Hepatocyte (in vitro differentiated cells): ENCODE measurements at regions not wholly inside any gene's neighbourhood (a gene's known extent, or its start where the extent isn't known, plus 50 kb on each side); places are given as distances from the start of the nearest gene placed in this dataset.

Source experiments
- EZH2 ChIP-seq: fragments of 200-600 bp; sonication (generic); IDR thresholded peaks from 2 replicates; pipeline ENCODE4 v1.6.1; 2016; ENCODE audit warnings: antibody characterized with exemption, mild to moderate bottlenecking, borderline replicate concordance
- EZH2phosphoT487 ChIP-seq: fragments of 200-600 bp; sonication (generic); IDR thresholded peaks from one replicate; pipeline ENCODE4 v1.6.1; 2018; ENCODE audit warnings: antibody characterized with exemption, mild to moderate bottlenecking, low read depth, moderate library complexity; ENCODE audit not compliant: unreplicated experiment, severe bottlenecking
- TF ChIP-seq, protein P1 (sequence below): fragments of 200-600 bp; sonication (generic); IDR thresholded peaks from 2 replicates; pipeline ENCODE4 v1.5.1; 2016; ENCODE audit warnings: antibody characterized with exemption, mild to moderate bottlenecking; ENCODE audit not compliant: poor library complexity

DNA sequence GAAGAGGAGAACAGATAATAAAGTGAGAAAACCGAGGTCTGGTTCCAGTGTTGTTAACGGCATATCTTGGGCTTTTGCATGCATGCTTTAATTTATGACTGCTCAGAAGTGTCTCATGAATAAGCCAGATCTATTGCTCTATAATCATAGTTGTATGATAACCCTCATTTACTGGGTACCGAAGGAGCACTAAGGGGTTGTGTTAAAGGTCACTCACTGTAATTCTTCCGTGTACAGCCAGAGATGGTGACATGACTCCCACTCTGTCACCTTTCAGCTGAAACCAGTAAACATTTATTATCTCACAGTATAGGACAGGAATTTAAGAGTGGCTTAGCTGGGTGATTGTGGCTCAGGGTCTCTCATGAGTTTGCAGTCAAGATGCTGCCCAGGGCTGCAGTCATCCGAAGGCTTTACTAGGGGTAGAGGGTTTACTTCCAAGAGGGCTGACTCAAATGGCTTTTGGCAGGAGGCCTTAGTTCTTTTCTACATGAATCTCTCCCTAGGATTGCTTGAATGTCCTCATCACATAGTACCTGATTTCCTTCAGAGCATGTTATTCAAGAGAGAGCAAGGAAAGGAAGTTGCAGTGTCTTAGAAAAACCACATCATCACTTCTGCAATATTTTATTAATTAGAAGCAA, 107.0 kb downstream of the NAB1 start:
- TF ChIP-seq, protein P1, sequence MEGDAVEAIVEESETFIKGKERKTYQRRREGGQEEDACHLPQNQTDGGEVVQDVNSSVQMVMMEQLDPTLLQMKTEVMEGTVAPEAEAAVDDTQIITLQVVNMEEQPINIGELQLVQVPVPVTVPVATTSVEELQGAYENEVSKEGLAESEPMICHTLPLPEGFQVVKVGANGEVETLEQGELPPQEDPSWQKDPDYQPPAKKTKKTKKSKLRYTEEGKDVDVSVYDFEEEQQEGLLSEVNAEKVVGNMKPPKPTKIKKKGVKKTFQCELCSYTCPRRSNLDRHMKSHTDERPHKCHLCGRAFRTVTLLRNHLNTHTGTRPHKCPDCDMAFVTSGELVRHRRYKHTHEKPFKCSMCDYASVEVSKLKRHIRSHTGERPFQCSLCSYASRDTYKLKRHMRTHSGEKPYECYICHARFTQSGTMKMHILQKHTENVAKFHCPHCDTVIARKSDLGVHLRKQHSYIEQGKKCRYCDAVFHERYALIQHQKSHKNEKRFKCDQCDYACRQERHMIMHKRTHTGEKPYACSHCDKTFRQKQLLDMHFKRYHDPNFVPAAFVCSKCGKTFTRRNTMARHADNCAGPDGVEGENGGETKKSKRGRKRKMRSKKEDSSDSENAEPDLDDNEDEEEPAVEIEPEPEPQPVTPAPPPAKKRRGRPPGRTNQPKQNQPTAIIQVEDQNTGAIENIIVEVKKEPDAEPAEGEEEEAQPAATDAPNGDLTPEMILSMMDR = no peak
- TF ChIP-seq EZH2 = no peak
- TF ChIP-seq EZH2phosphoT487 = no peak
